Vagina (tissue), 2 donors: ENCODE measurements at regions not wholly inside any gene's neighbourhood (a gene's known extent, or its start where the extent isn't known, plus 50 kb on each side); places are given as distances from the start of the nearest gene placed in this dataset.

Experiments used
- DNase-seq, 2 donors: peaks; one replicate each; pipeline ENCODE4 v3.0.0-alpha.2; 2017; ENCODE audit errors: extremely low spot score in 2 of 2
- H3K27ac ChIP-seq: fragments of 200-600 bp; sonication (generic); one replicate; pipeline ENCODE4 v1.5.1; 2019
- H3K27me3 ChIP-seq: fragments of 200-600 bp; sonication (generic); one replicate; pipeline ENCODE4 v1.5.1; 2019
- H3K36me3 ChIP-seq, 2 donors: fragments of 200-600 bp; sonication (generic); one replicate each; pipeline ENCODE4 v1.5.1; 2017 to 2019
- H3K4me1 ChIP-seq: fragments of 200-600 bp; sonication (generic); one replicate; pipeline ENCODE4 v1.5.1; 2019
- H3K4me3 ChIP-seq, 2 donors: fragments of 200-600 bp; sonication (generic); 1 replicate in 1 of 2; 2 replicates in 1 of 2; pipeline ENCODE4 v1.5.1; 2016 to 2019
- H3K9me3 ChIP-seq: fragments of 200-600 bp; sonication (generic); one replicate; pipeline ENCODE4 v1.5.1; 2019
- CTCF ChIP-seq, 3 experiments: fragments of 450-650 bp in 2 of 3; fragments of 200-600 bp in 1 of 3; sonication (generic) in 1 of 3; IDR thresholded peaks; one replicate each; pipeline ENCODE4 v1.5.1; 2017 to 2019; ENCODE audit warnings: antibody characterized with exemption in 3 of 3, mild to moderate bottlenecking in 2 of 3, moderate library complexity in 2 of 3
- POLR2A ChIP-seq, 2 donors: fragments of 450-650 bp; IDR thresholded peaks; one replicate each; pipeline ENCODE4 v1.6.1; 2017; ENCODE audit warnings: antibody characterized with exemption in 2 of 2, mild to moderate bottlenecking in 2 of 2, moderate library complexity in 2 of 2
- POLR2AphosphoS5 ChIP-seq, 2 donors: sonication (generic); formaldehyde crosslinking; IDR thresholded peaks; one replicate each; pipeline ENCODE4 v1.9.0; 2017; ENCODE audit warnings: antibody characterized with exemption in 2 of 2, mild to moderate bottlenecking in 2 of 2, low read depth in 1 of 2; ENCODE audit not compliant: insufficient read depth in 1 of 2
- intact Hi-C: fragments of 100-400 bp; cut with DNase I; formaldehyde crosslinking; loops from one replicate; pipeline ENCODE4 v1.15.1; 2023

- H3K27me3 ChIP-seq, result no peaks in the 10 kb centered on the region
- no peak overlapping the region for H3K27ac ChIP-seq
- H3K4me1 ChIP-seq, result no peaks in the 10 kb centered on the region
- intact Hi-C loops, result no loop called here
- no peaks in the 10 kb centered on the region for H3K36me3 ChIP-seq
- H3K9me3 ChIP-seq, result no peaks in the 10 kb centered on the region
- no peak for TF ChIP-seq POLR2A (IDR thresholded peaks at IDR 0.05)
- TF ChIP-seq POLR2AphosphoS5 (IDR thresholded peaks at IDR 0.05; ENCODE audit: insufficient read depth in 1 of 2, low read depth in 1 of 2), result no peak
- no peak for TF ChIP-seq CTCF (IDR thresholded peaks at IDR 0.05)
- no peak for DNase-seq
- no peak overlapping the region for H3K4me3 ChIP-seq
Observed at GRCh38 chr10:57769298-57769697, 498.4 kb downstream of the IPMK start.

- no peaks in the 10 kb centered on the region for H3K36me3 ChIP-seq
- no peak for TF ChIP-seq POLR2A (IDR thresholded peaks at IDR 0.05)
- TF ChIP-seq POLR2AphosphoS5 (IDR thresholded peaks at IDR 0.05; ENCODE audit: insufficient read depth in 1 of 2, low read depth in 1 of 2), result no peak
- TF ChIP-seq CTCF (IDR thresholded peaks at IDR 0.05), result no peak
- DNase-seq, result no peak
- H3K27me3 ChIP-seq, result no peaks in the 10 kb centered on the region
- no peaks in the 10 kb centered on the region for H3K4me1 ChIP-seq
- H3K4me3 ChIP-seq, result no peak overlapping the region
- H3K27ac ChIP-seq, result no peak overlapping the region
- intact Hi-C loops, result loop anchor here (5.0 kb wide), 1 partner anchor 1732 kb away; no protein-coding TSS in a partner anchor
- no peaks in the 10 kb centered on the region for H3K9me3 ChIP-seq
Observed at GRCh38 chr10:57759777-57760176, 507.9 kb downstream of the IPMK start.

- no peak overlapping the region for H3K4me3 ChIP-seq
- H3K27me3 ChIP-seq, result no peaks in the 10 kb centered on the region
- TF ChIP-seq POLR2A (IDR thresholded peaks at IDR 0.05), result no peak
- TF ChIP-seq POLR2AphosphoS5 (IDR thresholded peaks at IDR 0.05; ENCODE audit: insufficient read depth in 1 of 2, low read depth in 1 of 2), result no peak
- no peak for TF ChIP-seq CTCF (IDR thresholded peaks at IDR 0.05)
- H3K9me3 ChIP-seq, result no peaks in the 10 kb centered on the region
- H3K36me3 ChIP-seq, result no peaks in the 10 kb centered on the region
- H3K27ac ChIP-seq, result no peak overlapping the region
- H3K4me1 ChIP-seq, result no peaks in the 10 kb centered on the region
- intact Hi-C loops, result no loop called here
- no peak for DNase-seq
Observed at GRCh38 chr10:57754803-57755202, 512.9 kb downstream of the IPMK start.

DNA sequence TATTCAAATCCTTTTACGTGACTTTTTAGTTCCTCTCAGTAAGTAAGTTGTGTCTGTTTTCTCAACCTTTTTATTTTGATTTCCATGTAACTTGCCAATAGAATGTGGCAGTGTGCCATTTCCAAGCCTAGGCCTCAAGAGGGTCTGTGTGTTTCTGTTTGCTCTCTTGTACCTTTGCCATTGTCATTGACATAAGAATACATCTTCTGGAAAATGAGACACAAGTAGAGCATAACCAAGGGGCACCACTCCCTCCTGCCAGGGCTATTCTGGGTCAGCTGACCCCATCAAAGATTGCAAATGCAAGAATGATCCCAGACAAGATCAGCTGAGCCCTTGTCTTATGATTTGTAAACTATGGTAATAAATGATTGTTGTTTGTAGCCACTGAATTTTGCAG is 524.0 kb downstream of the IPMK start:
- Histone ChIP-seq H3K9me3 (no peaks in the 10 kb centered on the region), H3K27me3 (no peaks in the 10 kb centered on the region), H3K36me3 (no peaks in the 10 kb centered on the region), H3K27ac (no peak overlapping the region), H3K4me3 (no peak overlapping the region), H3K4me1 (no peaks in the 10 kb centered on the region)
- intact Hi-C loops, result no loop called here
- no peak for DNase-seq
- no peak for TF ChIP-seq CTCF (IDR thresholded peaks at IDR 0.05)
- TF ChIP-seq POLR2AphosphoS5 (IDR thresholded peaks at IDR 0.05; ENCODE audit: insufficient read depth in 1 of 2, low read depth in 1 of 2), result no peak
- TF ChIP-seq POLR2A (IDR thresholded peaks at IDR 0.05), result no peak

GRCh38 chr10:57741751-57742150 is 525.9 kb downstream of the IPMK start:
- Histone ChIP-seq H3K27ac (no peak overlapping the region), H3K27me3 (no peaks in the 10 kb centered on the region), H3K36me3 (no peaks in the 10 kb centered on the region), H3K9me3 (no peaks in the 10 kb centered on the region), H3K4me3 (no peak overlapping the region), H3K4me1 (no peaks in the 10 kb centered on the region)
- intact Hi-C loops, result no loop called here
- TF ChIP-seq CTCF (IDR thresholded peaks at IDR 0.05) (no peak), POLR2A (IDR thresholded peaks at IDR 0.05) (no peak), POLR2AphosphoS5 (IDR thresholded peaks at IDR 0.05; ENCODE audit: insufficient read depth in 1 of 2, low read depth in 1 of 2) (no peak)
- no peak for DNase-seq
